NCI-H1048 (cell line): ENCODE measurements at regions not wholly inside any gene's neighbourhood (a gene's known extent, or its start where the extent isn't known, plus 50 kb on each side); places are given as distances from the start of the nearest gene placed in this dataset.
"Not testable (repeated sequence)": the region's sequence is repeated elsewhere in the genome, so short reads cannot be mapped to it uniquely, and the experiment has no call there.

ENCODE experiments used
- DNase-seq: peaks from one replicate; lab custom pipeline; 2025; lab: John Stamatoyannopoulos, UW

GRCh38 chr3:1456781-1457311, 364.0 kb downstream of the CNTN6 start:
- no peak for DNase-seq

GRCh38 chr3:1462371-1462770, 369.5 kb downstream of the CNTN6 start:
- DNase-seq: no peak

GRCh38 chr3:1462856-1463450, 370.1 kb downstream of the CNTN6 start:
- DNase-seq: no peak

- not testable (repeated sequence) for DNase-seq
Measured at GRCh38 chr3:1465091-1465490, 372.3 kb downstream of the CNTN6 start.

- no peak for DNase-seq
Measured at GRCh38 chr3:1468145-1468544, 375.3 kb downstream of the CNTN6 start.

GRCh38 chr3:1469248-1469647, 376.4 kb downstream of the CNTN6 start:
- DNase-seq: no peak

- no peak for DNase-seq
Measured at GRCh38 chr3:1469687-1470086, 376.9 kb downstream of the CNTN6 start.

GRCh38 chr3:1477669-1478068, 384.8 kb downstream of the CNTN6 start:
- no peak for DNase-seq

GRCh38 chr3:1495466-1495865, 402.6 kb downstream of the CNTN6 start:
- DNase-seq: no peak

- DNase-seq: no peak
Measured at GRCh38 chr3:1499694-1500093, 406.9 kb downstream of the CNTN6 start.

GRCh38 chr3:1501406-1502115, 408.7 kb downstream of the CNTN6 start:
- DNase-seq: no peak

GRCh38 chr3:1506090-1506489, 413.3 kb downstream of the CNTN6 start:
- DNase-seq: no peak

- no peak for DNase-seq
Measured at GRCh38 chr3:1513662-1514061, 420.8 kb downstream of the CNTN6 start.

GRCh38 chr3:1515882-1516281, 423.1 kb downstream of the CNTN6 start:
- DNase-seq: no peak

GRCh38 chr3:1527786-1528185, 435.0 kb downstream of the CNTN6 start:
- DNase-seq: no peak

GRCh38 chr3:1528621-1529020, 435.8 kb downstream of the CNTN6 start:
- no peak for DNase-seq

- DNase-seq: no peak
Measured at GRCh38 chr3:1529676-1530075, 436.9 kb downstream of the CNTN6 start.

GRCh38 chr3:1531981-1532380, 439.2 kb downstream of the CNTN6 start:
- DNase-seq: no peak

- DNase-seq: no peak
Measured at GRCh38 chr3:1532935-1533606, 440.2 kb downstream of the CNTN6 start.

GRCh38 chr3:1533763-1534162, 440.9 kb downstream of the CNTN6 start:
- DNase-seq: no peak

GRCh38 chr3:1534252-1534651, 441.4 kb downstream of the CNTN6 start:
- no peak for DNase-seq

GRCh38 chr3:1535361-1535760, 442.5 kb downstream of the CNTN6 start:
- DNase-seq: no peak

GRCh38 chr3:1540686-1541085, 447.9 kb downstream of the CNTN6 start:
- DNase-seq: no peak
